ENCODE measurements at regions not wholly inside any gene's neighbourhood (a gene's known extent, or its start where the extent isn't known, plus 50 kb on each side); places are given as distances from the start of the nearest gene placed in this dataset.

DNA sequence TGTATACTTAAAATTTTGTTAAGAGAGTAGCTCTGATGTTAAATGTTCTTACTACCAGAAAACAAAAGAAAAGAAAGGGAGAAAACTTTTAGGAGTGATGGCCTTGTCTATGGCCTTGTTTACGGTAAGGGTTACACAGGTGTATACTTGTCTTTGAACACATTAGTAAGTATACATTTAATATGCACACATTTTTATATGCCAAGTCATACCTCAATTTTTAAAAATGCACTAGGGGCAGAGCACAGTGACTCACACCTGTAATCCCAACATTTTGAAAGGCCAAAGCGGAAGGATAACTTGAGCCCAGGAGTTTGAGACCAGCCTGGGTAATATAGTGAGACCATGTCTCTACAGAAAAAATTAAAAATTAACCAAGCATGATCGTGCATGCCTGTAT is 166.7 kb upstream of the SNX2 start:
- no TSS peak for BruUV-seq (replicated peaks)
- DNase-seq (ENCODE audit: low read depth, low spot score) (no peak), ATAC-seq (no peak)
- Histone ChIP-seq H4K20me1 (ENCODE audit: insufficient read depth) (no peaks in the 10 kb centered on the region), H3K79me2 (ENCODE audit: insufficient read depth, low read length) (no peaks in the 10 kb centered on the region), H3K4me1 (ENCODE audit: control insufficient read depth in 1 of 2, insufficient read depth in 2 of 2, low read length in 2 of 2) (no peaks in the 10 kb centered on the region), H3K4me3 (replicated peaks in 1 of 2; ENCODE audit: low read depth in 1 of 2, low read length in 2 of 2) (no peak overlapping the region), H3K27me3 (ENCODE audit: insufficient read depth, low read length) (no peaks in the 10 kb centered on the region), H3K9me2 (ENCODE audit: insufficient read depth) (no peaks in the 10 kb centered on the region), H3K9ac (ENCODE audit: low read length) (no peak overlapping the region), H2AFZ (ENCODE audit: low read depth, low read length, poor library complexity, severe bottlenecking) (no peak overlapping the region), H3K27ac (ENCODE audit: low read depth, low read length) (no peak overlapping the region), H3K36me3 (ENCODE audit: control insufficient read depth in 1 of 2, insufficient read depth in 2 of 2, low read length in 2 of 2) (no peaks in the 10 kb centered on the region), H3K9me3 (ENCODE audit: control insufficient read depth in 1 of 2, insufficient read depth in 1 of 2, low read depth in 1 of 2, low read length in 2 of 2) (no peaks in the 10 kb centered on the region), H3K4me2 (ENCODE audit: low read length) (no peak overlapping the region)
- ChIA-PET POLR2A (no interaction called here), RAD21 (ENCODE audit: low non-redundant PET in 1 of 2, low total read pairs in 2 of 2, uncharacterized antibody in 2 of 2, unreplicated experiment in 2 of 2) (no interaction called here), CTCF (no interaction called here)
- intact Hi-C loops (cut with micrococcal nuclease): no loop called here
- TF ChIP-seq CBX3 (IDR thresholded peaks at IDR 0.05; ENCODE audit: low read depth): no peak
- TF ChIP-seq, protein P1, sequence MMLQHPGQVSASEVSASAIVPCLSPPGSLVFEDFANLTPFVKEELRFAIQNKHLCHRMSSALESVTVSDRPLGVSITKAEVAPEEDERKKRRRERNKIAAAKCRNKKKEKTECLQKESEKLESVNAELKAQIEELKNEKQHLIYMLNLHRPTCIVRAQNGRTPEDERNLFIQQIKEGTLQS (IDR thresholded peaks at IDR 0.05): no peak
- TF ChIP-seq, protein P2, sequence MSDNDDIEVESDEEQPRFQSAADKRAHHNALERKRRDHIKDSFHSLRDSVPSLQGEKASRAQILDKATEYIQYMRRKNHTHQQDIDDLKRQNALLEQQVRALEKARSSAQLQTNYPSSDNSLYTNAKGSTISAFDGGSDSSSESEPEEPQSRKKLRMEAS (IDR thresholded peaks at IDR 0.05): no peak
- no peak for TF ChIP-seq RAD21 (IDR thresholded peaks at IDR 0.05; ENCODE audit: low read depth)
- no peak for TF ChIP-seq FOSL1 (IDR thresholded peaks at IDR 0.05; ENCODE audit: low read depth)
- TF ChIP-seq POLR2A (IDR thresholded peaks at IDR 0.05; ENCODE audit: borderline replicate concordance, extremely low read depth, insufficient read depth, insufficient read length): no peak

DNA sequence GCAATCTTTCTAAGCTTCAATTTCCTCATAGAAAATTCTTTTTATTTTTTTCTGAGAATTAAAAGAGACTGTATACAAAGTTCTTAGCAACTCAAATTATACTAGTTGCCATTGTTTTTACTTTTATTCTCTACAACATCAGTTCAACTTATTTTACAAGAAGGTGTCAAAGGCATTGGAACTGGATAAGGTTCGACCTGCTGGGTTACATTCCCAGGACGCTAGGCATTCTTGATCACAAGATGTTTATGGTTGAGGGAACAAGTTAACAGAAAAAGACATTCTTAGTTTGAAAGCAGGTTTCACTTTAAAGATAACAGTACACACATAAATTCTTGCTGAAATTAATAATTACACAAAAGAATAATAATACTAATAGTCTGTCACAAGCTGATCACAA is 163.5 kb upstream of the SNX2 start:
- H4K20me1 ChIP-seq (ENCODE audit: insufficient read depth): no peaks in the 10 kb centered on the region
- no peak overlapping the region for H3K4me2 ChIP-seq (ENCODE audit: low read length)
- no TSS peak for BruUV-seq (replicated peaks)
- H3K4me3 ChIP-seq (replicated peaks in 1 of 2; ENCODE audit: low read depth in 1 of 2, low read length in 2 of 2): no peak overlapping the region
- CTCF ChIA-PET: no interaction called here
- RAD21 ChIA-PET (ENCODE audit: low non-redundant PET in 1 of 2, low total read pairs in 2 of 2, uncharacterized antibody in 2 of 2, unreplicated experiment in 2 of 2): no interaction called here
- ATAC-seq (no peak), DNase-seq (ENCODE audit: low read depth, low spot score) (no peak)
- POLR2A ChIA-PET: no interaction called here
- intact Hi-C loops (cut with micrococcal nuclease): no loop called here
- H3K4me1 ChIP-seq (ENCODE audit: control insufficient read depth in 1 of 2, insufficient read depth in 2 of 2, low read length in 2 of 2): no peaks in the 10 kb centered on the region
- H3K9ac ChIP-seq (ENCODE audit: low read length): no peak overlapping the region
- no peak overlapping the region for H2AFZ ChIP-seq (ENCODE audit: low read depth, low read length, poor library complexity, severe bottlenecking)
- no peaks in the 10 kb centered on the region for H3K9me2 ChIP-seq (ENCODE audit: insufficient read depth)
- TF ChIP-seq ELF1 (IDR thresholded peaks at IDR 0.05; ENCODE audit: borderline replicate concordance, low read depth): no peak
- TF ChIP-seq SIN3A (IDR thresholded peaks at IDR 0.05; ENCODE audit: low read depth): no peak
- TF ChIP-seq ZFX (IDR thresholded peaks at IDR 0.05): no peak
- TF ChIP-seq, protein P3, sequence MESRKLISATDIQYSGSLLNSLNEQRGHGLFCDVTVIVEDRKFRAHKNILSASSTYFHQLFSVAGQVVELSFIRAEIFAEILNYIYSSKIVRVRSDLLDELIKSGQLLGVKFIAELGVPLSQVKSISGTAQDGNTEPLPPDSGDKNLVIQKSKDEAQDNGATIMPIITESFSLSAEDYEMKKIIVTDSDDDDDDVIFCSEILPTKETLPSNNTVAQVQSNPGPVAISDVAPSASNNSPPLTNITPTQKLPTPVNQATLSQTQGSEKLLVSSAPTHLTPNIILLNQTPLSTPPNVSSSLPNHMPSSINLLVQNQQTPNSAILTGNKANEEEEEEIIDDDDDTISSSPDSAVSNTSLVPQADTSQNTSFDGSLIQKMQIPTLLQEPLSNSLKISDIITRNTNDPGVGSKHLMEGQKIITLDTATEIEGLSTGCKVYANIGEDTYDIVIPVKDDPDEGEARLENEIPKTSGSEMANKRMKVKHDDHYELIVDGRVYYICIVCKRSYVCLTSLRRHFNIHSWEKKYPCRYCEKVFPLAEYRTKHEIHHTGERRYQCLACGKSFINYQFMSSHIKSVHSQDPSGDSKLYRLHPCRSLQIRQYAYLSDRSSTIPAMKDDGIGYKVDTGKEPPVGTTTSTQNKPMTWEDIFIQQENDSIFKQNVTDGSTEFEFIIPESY (IDR thresholded peaks at IDR 0.05; ENCODE audit: extremely low read depth, insufficient replicate concordance, low read length): no peak
- TF ChIP-seq, protein P4, sequence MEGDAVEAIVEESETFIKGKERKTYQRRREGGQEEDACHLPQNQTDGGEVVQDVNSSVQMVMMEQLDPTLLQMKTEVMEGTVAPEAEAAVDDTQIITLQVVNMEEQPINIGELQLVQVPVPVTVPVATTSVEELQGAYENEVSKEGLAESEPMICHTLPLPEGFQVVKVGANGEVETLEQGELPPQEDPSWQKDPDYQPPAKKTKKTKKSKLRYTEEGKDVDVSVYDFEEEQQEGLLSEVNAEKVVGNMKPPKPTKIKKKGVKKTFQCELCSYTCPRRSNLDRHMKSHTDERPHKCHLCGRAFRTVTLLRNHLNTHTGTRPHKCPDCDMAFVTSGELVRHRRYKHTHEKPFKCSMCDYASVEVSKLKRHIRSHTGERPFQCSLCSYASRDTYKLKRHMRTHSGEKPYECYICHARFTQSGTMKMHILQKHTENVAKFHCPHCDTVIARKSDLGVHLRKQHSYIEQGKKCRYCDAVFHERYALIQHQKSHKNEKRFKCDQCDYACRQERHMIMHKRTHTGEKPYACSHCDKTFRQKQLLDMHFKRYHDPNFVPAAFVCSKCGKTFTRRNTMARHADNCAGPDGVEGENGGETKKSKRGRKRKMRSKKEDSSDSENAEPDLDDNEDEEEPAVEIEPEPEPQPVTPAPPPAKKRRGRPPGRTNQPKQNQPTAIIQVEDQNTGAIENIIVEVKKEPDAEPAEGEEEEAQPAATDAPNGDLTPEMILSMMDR (IDR thresholded peaks at IDR 0.05 in 2 of 3, conservative IDR thresholded peaks at IDR 0.05 in 1 of 3; ENCODE audit: borderline replicate concordance in 1 of 3, insufficient read depth in 1 of 3, low read depth in 2 of 3, low read length in 2 of 3): no peak
- TF ChIP-seq JUND (IDR thresholded peaks at IDR 0.05): no peak
- no peak for TF ChIP-seq CBX3 (IDR thresholded peaks at IDR 0.05; ENCODE audit: low read depth)
- TF ChIP-seq, protein P5, sequence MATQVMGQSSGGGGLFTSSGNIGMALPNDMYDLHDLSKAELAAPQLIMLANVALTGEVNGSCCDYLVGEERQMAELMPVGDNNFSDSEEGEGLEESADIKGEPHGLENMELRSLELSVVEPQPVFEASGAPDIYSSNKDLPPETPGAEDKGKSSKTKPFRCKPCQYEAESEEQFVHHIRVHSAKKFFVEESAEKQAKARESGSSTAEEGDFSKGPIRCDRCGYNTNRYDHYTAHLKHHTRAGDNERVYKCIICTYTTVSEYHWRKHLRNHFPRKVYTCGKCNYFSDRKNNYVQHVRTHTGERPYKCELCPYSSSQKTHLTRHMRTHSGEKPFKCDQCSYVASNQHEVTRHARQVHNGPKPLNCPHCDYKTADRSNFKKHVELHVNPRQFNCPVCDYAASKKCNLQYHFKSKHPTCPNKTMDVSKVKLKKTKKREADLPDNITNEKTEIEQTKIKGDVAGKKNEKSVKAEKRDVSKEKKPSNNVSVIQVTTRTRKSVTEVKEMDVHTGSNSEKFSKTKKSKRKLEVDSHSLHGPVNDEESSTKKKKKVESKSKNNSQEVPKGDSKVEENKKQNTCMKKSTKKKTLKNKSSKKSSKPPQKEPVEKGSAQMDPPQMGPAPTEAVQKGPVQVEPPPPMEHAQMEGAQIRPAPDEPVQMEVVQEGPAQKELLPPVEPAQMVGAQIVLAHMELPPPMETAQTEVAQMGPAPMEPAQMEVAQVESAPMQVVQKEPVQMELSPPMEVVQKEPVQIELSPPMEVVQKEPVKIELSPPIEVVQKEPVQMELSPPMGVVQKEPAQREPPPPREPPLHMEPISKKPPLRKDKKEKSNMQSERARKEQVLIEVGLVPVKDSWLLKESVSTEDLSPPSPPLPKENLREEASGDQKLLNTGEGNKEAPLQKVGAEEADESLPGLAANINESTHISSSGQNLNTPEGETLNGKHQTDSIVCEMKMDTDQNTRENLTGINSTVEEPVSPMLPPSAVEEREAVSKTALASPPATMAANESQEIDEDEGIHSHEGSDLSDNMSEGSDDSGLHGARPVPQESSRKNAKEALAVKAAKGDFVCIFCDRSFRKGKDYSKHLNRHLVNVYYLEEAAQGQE (IDR thresholded peaks at IDR 0.05; ENCODE audit: low read depth): no peak
- no peak for TF ChIP-seq FOSL1 (IDR thresholded peaks at IDR 0.05; ENCODE audit: low read depth)
- H3K27ac ChIP-seq (ENCODE audit: low read depth, low read length): no peak overlapping the region
- no peaks in the 10 kb centered on the region for H3K79me2 ChIP-seq (ENCODE audit: insufficient read depth, low read length)
- H3K9me3 ChIP-seq (ENCODE audit: control insufficient read depth in 1 of 2, insufficient read depth in 1 of 2, low read depth in 1 of 2, low read length in 2 of 2): no peaks in the 10 kb centered on the region
- H3K36me3 ChIP-seq (ENCODE audit: control insufficient read depth in 1 of 2, insufficient read depth in 2 of 2, low read length in 2 of 2): no peaks in the 10 kb centered on the region
- no peaks in the 10 kb centered on the region for H3K27me3 ChIP-seq (ENCODE audit: insufficient read depth, low read length)
